Gastrocnemius medialis (tissue), 4 donors: ENCODE measurements at regions not wholly inside any gene's neighbourhood (a gene's known extent, or its start where the extent isn't known, plus 50 kb on each side); places are given as distances from the start of the nearest gene placed in this dataset.
"Not testable (repeated sequence)": the region's sequence is repeated elsewhere in the genome, so short reads cannot be mapped to it uniquely, and the experiment has no call there.

Source experiments
- ATAC-seq, 2 donors: fragments of 150-250 bp; one replicate each; pipeline ENCODE4 v1.9.1; 2016
- DNase-seq, 2 donors: peaks; one replicate each; pipeline ENCODE4 v3.0.0-alpha.2; 2019
- H3K27ac ChIP-seq, 4 donors: fragments of 200-600 bp; sonication (generic); 1 replicate in 1 of 4; 2 replicates in 3 of 4; pipeline ENCODE4 v1.5.1; 2016 to 2018; ENCODE audit warnings: mild to moderate bottlenecking in 2 of 4, moderate library complexity in 1 of 4
- H3K27me3 ChIP-seq, 3 donors: fragments of 200-600 bp; sonication (generic) in 2 of 3; 1 replicate in 1 of 3; 2 replicates in 2 of 3; pipeline versions ENCODE4 v1.5.1 to v1.6.0; 2016 to 2019; ENCODE audit warnings: mild to moderate bottlenecking in 1 of 3, moderate library complexity in 1 of 3
- H3K36me3 ChIP-seq, 2 donors: fragments of 200-600 bp; sonication (generic) in 1 of 2; one replicate each; pipeline ENCODE4 v1.5.1; 2017 to 2018
- H3K4me1 ChIP-seq, 2 donors: fragments of 200-600 bp; sonication (generic) in 1 of 2; one replicate each; pipeline ENCODE4 v1.5.1; 2016 to 2017; ENCODE audit warnings: mild to moderate bottlenecking in 2 of 2
- H3K4me3 ChIP-seq, 4 donors: fragments of 200-600 bp; sonication (generic) in 3 of 4; 1 replicate in 1 of 4; 2 replicates in 3 of 4; pipeline ENCODE4 v1.5.1; 2016 to 2019; ENCODE audit warnings: mild to moderate bottlenecking in 2 of 4
- H3K9me3 ChIP-seq, 3 donors: fragments of 200-600 bp; sonication (generic) in 2 of 3; 1 replicate in 1 of 3; 2 replicates in 2 of 3; pipeline ENCODE4 v1.5.1; 2016 to 2019
- POLR2A ChIP-seq, 2 donors: fragments of 450-650 bp; IDR thresholded peaks; one replicate each; pipeline ENCODE4 v1.6.1; 2017; ENCODE audit warnings: antibody characterized with exemption in 2 of 2, mild to moderate bottlenecking in 2 of 2, moderate library complexity in 2 of 2
- in situ Hi-C, 4 donors: fragments of 200-750 bp; cut with MboI; loops; one replicate each; pipeline versions ENCODE4 v1.15.0 to v1.8.0; 2017; ENCODE audit warnings: low sequenced_read_pairs in 4 of 4
- intact Hi-C: fragments of 100-400 bp; cut with DNase I; formaldehyde crosslinking; loops from one replicate; pipeline ENCODE4 v1.15.1; 2023; ENCODE audit warnings: low total_unique reads
- TF ChIP-seq, protein P1 (sequence below), 5 experiments: fragments of 450-650 bp in 3 of 5; fragments of 200-600 bp in 2 of 5; sonication (generic) in 2 of 5; IDR thresholded peaks in 4 of 5; conservative IDR thresholded peaks in 1 of 5; 1 replicate in 4 of 5; 2 replicates in 1 of 5; pipeline ENCODE4 v1.5.1; 2016 to 2019; ENCODE audit warnings: antibody characterized with exemption in 5 of 5, mild to moderate bottlenecking in 3 of 5, moderate library complexity in 3 of 5

DNA sequence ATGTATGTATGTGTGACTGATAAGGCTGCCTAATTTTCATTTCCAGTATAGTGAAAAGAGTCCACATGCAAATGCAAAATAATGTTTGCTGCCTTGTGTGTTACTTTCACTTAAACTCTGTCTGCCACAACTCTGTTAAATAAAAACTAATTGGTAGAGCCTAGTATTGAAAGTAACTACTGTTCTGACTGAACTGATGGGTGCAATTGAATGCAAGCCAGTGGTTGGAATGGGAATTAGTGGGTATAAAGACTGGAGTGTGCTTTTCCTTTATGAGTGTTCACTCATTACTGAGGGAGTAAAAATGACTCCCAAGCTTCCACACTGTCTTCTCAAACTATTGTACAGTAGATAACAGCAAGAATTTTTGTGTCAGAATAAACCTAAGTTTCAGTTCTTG, 571.0 kb downstream of the TMTC2 start:
- Histone ChIP-seq H3K27ac (no peak overlapping the region), H3K4me3 (no peak overlapping the region), H3K4me1 (no peaks in the 10 kb centered on the region), H3K27me3 (no peaks in the 10 kb centered on the region), H3K9me3 (no peaks in the 10 kb centered on the region), H3K36me3 (no peaks in the 10 kb centered on the region)
- DNase-seq (no peak), ATAC-seq (no peak)
- intact Hi-C loops (no loop called here), in situ Hi-C loops (no loop called here)
- no peak for TF ChIP-seq POLR2A (IDR thresholded peaks at IDR 0.05)
- TF ChIP-seq, protein P1, sequence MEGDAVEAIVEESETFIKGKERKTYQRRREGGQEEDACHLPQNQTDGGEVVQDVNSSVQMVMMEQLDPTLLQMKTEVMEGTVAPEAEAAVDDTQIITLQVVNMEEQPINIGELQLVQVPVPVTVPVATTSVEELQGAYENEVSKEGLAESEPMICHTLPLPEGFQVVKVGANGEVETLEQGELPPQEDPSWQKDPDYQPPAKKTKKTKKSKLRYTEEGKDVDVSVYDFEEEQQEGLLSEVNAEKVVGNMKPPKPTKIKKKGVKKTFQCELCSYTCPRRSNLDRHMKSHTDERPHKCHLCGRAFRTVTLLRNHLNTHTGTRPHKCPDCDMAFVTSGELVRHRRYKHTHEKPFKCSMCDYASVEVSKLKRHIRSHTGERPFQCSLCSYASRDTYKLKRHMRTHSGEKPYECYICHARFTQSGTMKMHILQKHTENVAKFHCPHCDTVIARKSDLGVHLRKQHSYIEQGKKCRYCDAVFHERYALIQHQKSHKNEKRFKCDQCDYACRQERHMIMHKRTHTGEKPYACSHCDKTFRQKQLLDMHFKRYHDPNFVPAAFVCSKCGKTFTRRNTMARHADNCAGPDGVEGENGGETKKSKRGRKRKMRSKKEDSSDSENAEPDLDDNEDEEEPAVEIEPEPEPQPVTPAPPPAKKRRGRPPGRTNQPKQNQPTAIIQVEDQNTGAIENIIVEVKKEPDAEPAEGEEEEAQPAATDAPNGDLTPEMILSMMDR (IDR thresholded peaks at IDR 0.05 in 4 of 5, conservative IDR thresholded peaks at IDR 0.05 in 1 of 5), result no peak

DNA sequence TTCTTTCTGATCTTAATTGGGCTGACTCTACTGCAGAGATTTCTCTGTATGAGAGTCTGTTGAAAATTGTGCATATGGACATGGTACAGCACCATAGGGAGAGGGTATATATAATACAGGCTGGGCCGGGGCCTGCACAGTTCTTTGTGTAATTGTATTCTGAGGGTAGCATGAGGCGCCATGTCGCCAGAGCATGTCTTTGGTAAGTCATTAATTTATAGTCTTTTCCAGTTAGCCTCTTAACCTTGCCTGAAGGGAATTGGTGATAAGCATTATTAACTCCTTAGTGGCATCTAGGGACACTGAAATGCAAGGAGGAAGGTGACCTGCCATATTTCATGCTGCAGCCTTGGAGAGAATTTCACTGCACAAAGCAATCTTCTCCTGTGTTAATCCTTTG, 569.9 kb downstream of the TMTC2 start:
- TF ChIP-seq, protein P1 (IDR thresholded peaks at IDR 0.05 in 4 of 5, conservative IDR thresholded peaks at IDR 0.05 in 1 of 5), result no peak
- Histone ChIP-seq H3K9me3 (no peaks in the 10 kb centered on the region), H3K36me3 (no peaks in the 10 kb centered on the region), H3K4me3 (no peak overlapping the region), H3K4me1 (no peaks in the 10 kb centered on the region), H3K27me3 (no peaks in the 10 kb centered on the region), H3K27ac (no peak overlapping the region)
- in situ Hi-C loops (no loop called here), intact Hi-C loops (no loop called here)
- DNase-seq, result no peak
- no peak for ATAC-seq

DNA sequence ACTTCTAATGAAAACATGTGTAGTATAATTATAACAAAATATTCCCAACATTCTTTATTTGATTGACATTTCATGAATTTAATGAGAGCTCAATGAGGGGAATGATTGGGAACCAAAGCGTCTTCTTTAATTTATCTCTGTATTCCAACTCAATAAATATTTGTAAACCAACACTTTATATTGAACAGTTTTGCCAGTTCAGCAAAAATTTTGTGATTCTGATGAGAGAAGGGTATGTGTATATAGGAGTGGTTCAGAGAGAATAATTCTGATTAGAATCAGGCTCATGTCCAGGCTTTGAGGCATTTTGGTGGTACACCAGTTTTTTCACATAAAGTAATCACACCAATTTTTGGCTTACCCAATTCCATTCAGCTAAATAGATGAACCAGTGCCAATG, 564.2 kb downstream of the TMTC2 start:
- intact Hi-C loops (no loop called here), in situ Hi-C loops (no loop called here)
- ATAC-seq (no peak), DNase-seq (no peak)
- TF ChIP-seq, protein P1 (IDR thresholded peaks at IDR 0.05 in 4 of 5, conservative IDR thresholded peaks at IDR 0.05 in 1 of 5), result no peak
- TF ChIP-seq POLR2A (IDR thresholded peaks at IDR 0.05), result no peak
- Histone ChIP-seq H3K4me3 (no peak overlapping the region), H3K9me3 (no peaks in the 10 kb centered on the region), H3K36me3 (no peaks in the 10 kb centered on the region), H3K27me3 (no peaks in the 10 kb centered on the region), H3K27ac (no peak overlapping the region), H3K4me1 (no peaks in the 10 kb centered on the region)

DNA sequence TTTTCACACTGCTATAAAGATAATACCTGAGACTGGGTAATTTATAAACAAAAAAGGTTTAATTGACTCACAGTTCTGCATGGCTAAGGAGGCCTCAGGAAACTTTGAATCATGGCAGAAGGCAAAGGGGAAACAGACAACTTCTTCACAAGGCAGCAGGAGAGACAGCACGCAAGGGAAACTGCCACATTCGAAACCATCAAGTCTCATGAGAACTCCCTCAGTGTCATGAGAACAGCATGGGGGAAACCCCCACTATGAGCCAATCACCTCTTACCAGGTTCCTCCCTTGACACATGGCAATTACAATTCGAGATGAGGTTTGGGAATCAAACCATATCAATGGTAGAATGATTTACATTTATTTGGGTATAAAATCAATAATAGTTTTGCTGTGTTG, 558.5 kb downstream of the TMTC2 start:
- Histone ChIP-seq H3K27me3 (no peaks in the 10 kb centered on the region), H3K4me1 (no peaks in the 10 kb centered on the region), H3K27ac (no peak overlapping the region), H3K36me3 (no peaks in the 10 kb centered on the region), H3K9me3 (no peaks in the 10 kb centered on the region), H3K4me3 (no peak overlapping the region)
- intact Hi-C loops, result no loop called here
- no peak for DNase-seq
- in situ Hi-C loops, result no loop called here
- ATAC-seq, result no peak
- TF ChIP-seq, protein P1 (IDR thresholded peaks at IDR 0.05 in 4 of 5, conservative IDR thresholded peaks at IDR 0.05 in 1 of 5), result no peak
- no peak for TF ChIP-seq POLR2A (IDR thresholded peaks at IDR 0.05)

DNA sequence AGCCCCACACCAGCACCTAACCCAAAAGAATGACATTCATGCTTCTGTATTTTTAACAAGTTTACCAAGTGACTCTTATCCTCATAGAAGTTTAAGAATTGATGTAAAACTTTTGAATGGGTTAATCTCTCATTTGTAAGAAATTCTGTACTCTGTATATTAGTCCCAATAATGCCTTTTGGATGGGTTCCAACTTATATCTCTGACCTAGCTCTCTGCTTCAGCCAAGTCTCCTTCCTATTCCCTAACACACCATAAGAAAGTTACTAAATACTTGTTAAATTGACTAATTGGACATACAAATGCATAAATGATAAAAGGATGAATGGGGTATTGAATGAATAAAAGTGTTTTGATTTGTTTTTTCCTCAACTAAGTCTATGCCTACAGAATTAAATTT, 557.3 kb downstream of the TMTC2 start:
- intact Hi-C loops, result no loop called here
- no peaks in the 10 kb centered on the region for H3K27me3 ChIP-seq
- H3K4me1 ChIP-seq, result no peaks in the 10 kb centered on the region
- H3K27ac ChIP-seq, result no peak overlapping the region
- no peaks in the 10 kb centered on the region for H3K36me3 ChIP-seq
- TF ChIP-seq POLR2A (IDR thresholded peaks at IDR 0.05), result no peak
- TF ChIP-seq, protein P1 (IDR thresholded peaks at IDR 0.05 in 4 of 5, conservative IDR thresholded peaks at IDR 0.05 in 1 of 5), result no peak
- no peak overlapping the region for H3K4me3 ChIP-seq
- in situ Hi-C loops, result no loop called here
- DNase-seq (no peak), ATAC-seq (no peak)
- no peaks in the 10 kb centered on the region for H3K9me3 ChIP-seq

DNA sequence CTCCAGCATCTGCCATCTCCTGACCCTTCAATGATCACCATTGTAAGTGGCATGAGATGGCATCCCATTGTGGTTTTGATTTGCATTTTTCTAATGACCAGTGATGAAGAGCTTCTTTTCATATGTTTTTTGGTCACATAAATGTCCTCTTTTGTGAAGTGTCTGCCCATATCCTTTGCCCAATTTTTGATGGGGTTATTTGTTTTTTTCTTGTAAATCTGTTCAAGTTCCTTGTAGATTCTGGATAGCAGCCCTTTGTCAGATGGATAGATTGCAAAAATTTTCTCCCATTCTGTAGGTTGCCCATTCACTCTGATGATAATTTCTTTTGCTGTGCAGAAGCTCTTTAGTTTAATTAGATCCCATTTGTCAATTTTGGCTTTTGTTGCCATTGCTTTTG, 547.3 kb downstream of the TMTC2 start:
- intact Hi-C loops, in situ Hi-C loops, H3K9me3 ChIP-seq, H3K36me3 ChIP-seq, H3K27me3 ChIP-seq, H3K4me3 ChIP-seq, DNase-seq, ATAC-seq, H3K27ac ChIP-seq, H3K4me1 ChIP-seq: not testable (repeated sequence)

DNA sequence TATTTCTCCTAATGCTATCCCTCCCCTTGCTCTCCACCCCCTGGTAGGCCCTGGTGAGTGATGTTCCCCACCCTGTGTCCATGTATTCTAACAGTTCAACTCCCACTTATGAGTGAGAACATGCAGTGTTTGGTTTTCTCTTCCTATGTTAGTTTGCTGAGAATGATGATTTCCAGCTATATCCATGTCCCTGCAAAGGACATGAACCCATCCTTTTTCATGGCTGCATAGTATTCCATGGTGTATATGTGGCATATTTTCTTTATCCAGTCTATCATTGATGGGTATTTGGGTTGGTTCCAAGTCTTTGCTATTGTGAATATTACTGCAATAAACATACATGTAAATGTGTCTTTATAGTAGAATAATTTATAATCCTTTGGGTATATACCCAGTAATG, 540.3 kb downstream of the TMTC2 start:
- H3K4me1 ChIP-seq, H3K27ac ChIP-seq, H3K9me3 ChIP-seq, ATAC-seq, H3K36me3 ChIP-seq, intact Hi-C loops, DNase-seq, H3K4me3 ChIP-seq, in situ Hi-C loops, H3K27me3 ChIP-seq: not testable (repeated sequence)
